SK-N-SH treated with all-trans-retinoic acid at 6 μM for 48 hours (cell line): ENCODE measurements at regions not wholly inside any gene's neighbourhood (a gene's known extent, or its start where the extent isn't known, plus 50 kb on each side); places are given as distances from the start of the nearest gene placed in this dataset.

ENCODE experiments used
- ATAC-seq: fragments of 200-7000 bp; cut with Tn5 transposase; 3 replicates; pipeline ENCODE4 v1.9.1; 2020; ENCODE audit warnings: mild to moderate bottlenecking, moderate library complexity
- ARNTL ChIP-seq: fragments of 450-650 bp; formaldehyde crosslinking; IDR thresholded peaks from 2 replicates; pipeline ENCODE4 v1.5.0; 2020; ENCODE audit warnings: low read depth, mild to moderate bottlenecking, moderate library complexity, borderline replicate concordance
- BACH2 ChIP-seq: fragments of 250-450 bp; sonication (Bioruptor Pico); IDR thresholded peaks from 2 replicates; pipeline ENCODE4 v1.9.0; 2021; ENCODE audit warnings: mild to moderate bottlenecking, borderline replicate concordance
- CREB5 ChIP-seq: fragments of 250-450 bp; sonication (Bioruptor Pico); IDR thresholded peaks from 2 replicates; pipeline ENCODE4 v1.5.1; 2020; ENCODE audit warnings: low read depth, mild to moderate bottlenecking, moderate library complexity
- CSDC2 ChIP-seq: fragments of 250-450 bp; sonication (Bioruptor Pico); IDR thresholded peaks from 2 replicates; pipeline ENCODE4 v1.5.0; 2020; ENCODE audit warnings: mild to moderate bottlenecking, moderate library complexity
- CSRNP3 ChIP-seq: fragments of 250-450 bp; sonication (Bioruptor Pico); IDR thresholded peaks from 2 replicates; pipeline ENCODE4 v1.5.1; 2021; ENCODE audit warnings: mild to moderate bottlenecking, moderate library complexity
- ESRRG ChIP-seq: fragments of 250-450 bp; sonication (Bioruptor Pico); IDR thresholded peaks from 2 replicates; pipeline ENCODE4 v1.6.1; 2021; ENCODE audit warnings: mild to moderate bottlenecking
- GLIS3 ChIP-seq: fragments of 250-450 bp; sonication (Bioruptor Pico); IDR thresholded peaks from 2 replicates; pipeline ENCODE4 v1.5.0; 2020; ENCODE audit warnings: mild to moderate bottlenecking, moderate library complexity
- OSR1 ChIP-seq: fragments of 250-450 bp; sonication (Bioruptor Pico); IDR thresholded peaks from 2 replicates; pipeline ENCODE4 v1.8.0; 2022; ENCODE audit warnings: moderate library complexity, mild to moderate bottlenecking, inconsistent platforms
- PATZ1 ChIP-seq: fragments of 250-450 bp; sonication (Bioruptor Pico); IDR thresholded peaks from 2 replicates; pipeline ENCODE4 v1.8.0; 2020; ENCODE audit warnings: mild to moderate bottlenecking, moderate library complexity, borderline replicate concordance
- RARB ChIP-seq: fragments of 250-450 bp; sonication (Bioruptor Pico); IDR thresholded peaks from 2 replicates; pipeline ENCODE4 v1.8.0; 2021; ENCODE audit warnings: mild to moderate bottlenecking, moderate library complexity
- SNAI2 ChIP-seq: fragments of 250-450 bp; sonication (Bioruptor Pico); IDR thresholded peaks from 2 replicates; pipeline ENCODE4 v1.5.0; 2020; ENCODE audit warnings: mild to moderate bottlenecking, moderate library complexity
- TCF4 ChIP-seq: fragments of 250-450 bp; sonication (Bioruptor Pico); IDR thresholded peaks from 2 replicates; pipeline ENCODE4 v1.8.0; 2021; ENCODE audit warnings: mild to moderate bottlenecking, moderate library complexity, borderline replicate concordance
- TOX ChIP-seq: fragments of 250-450 bp; sonication (Bioruptor Pico); IDR thresholded peaks from 2 replicates; pipeline ENCODE4 v1.8.0; 2021; ENCODE audit warnings: mild to moderate bottlenecking, moderate library complexity, borderline replicate concordance
- TSHZ2 ChIP-seq: fragments of 250-450 bp; sonication (Bioruptor Pico); IDR thresholded peaks from 2 replicates; pipeline ENCODE4 v1.5.0; 2020; ENCODE audit warnings: mild to moderate bottlenecking, moderate library complexity
- ZC3H10 ChIP-seq: fragments of 250-450 bp; sonication (Bioruptor Pico); IDR thresholded peaks from 2 replicates; pipeline ENCODE4 v1.5.1; 2021; ENCODE audit warnings: mild to moderate bottlenecking, moderate library complexity
- ZFP3 ChIP-seq: fragments of 250-450 bp; sonication (Bioruptor Pico); IDR thresholded peaks from 2 replicates; pipeline ENCODE4 v1.5.0; 2020; ENCODE audit warnings: mild to moderate bottlenecking, moderate library complexity
- ZFP30 ChIP-seq: fragments of 450-650 bp; formaldehyde crosslinking; IDR thresholded peaks from 2 replicates; pipeline ENCODE4 v1.5.0; 2022; ENCODE audit warnings: mild to moderate bottlenecking, moderate library complexity
- ZNF565 ChIP-seq: fragments of 450-650 bp; formaldehyde crosslinking; conservative IDR thresholded peaks from 2 replicates; pipeline ENCODE4 v1.5.0; 2020; ENCODE audit warnings: low read depth, mild to moderate bottlenecking, moderate library complexity
- ZNF70 ChIP-seq: fragments of 450-650 bp; formaldehyde crosslinking; IDR thresholded peaks from 2 replicates; pipeline ENCODE4 v1.5.0; 2020; ENCODE audit warnings: mild to moderate bottlenecking, moderate library complexity
- ZNF8 ChIP-seq: fragments of 450-650 bp; formaldehyde crosslinking; IDR thresholded peaks from 2 replicates; pipeline ENCODE4 v1.5.0; 2020; ENCODE audit warnings: mild to moderate bottlenecking, moderate library complexity

GRCh38 chr14:53784688-53785087, 171.9 kb downstream of the BMP4 start:
- ATAC-seq: no peak
- TF ChIP-seq ZNF565 (CRISPR knock-in tag): no peak
- TF ChIP-seq SNAI2 (CRISPR knock-in tag): no peak
- no peak for TF ChIP-seq ZC3H10
- no peak for TF ChIP-seq TCF4
- TF ChIP-seq RARB (CRISPR knock-in tag): no peak
- no peak for TF ChIP-seq ARNTL (CRISPR knock-in tag)
- no peak for TF ChIP-seq ZNF70
- no peak for TF ChIP-seq TOX

GRCh38 chr14:53783256-53783655, 173.4 kb downstream of the BMP4 start:
- ATAC-seq: no peak

GRCh38 chr14:53780051-53780555, 176.5 kb downstream of the BMP4 start:
- TF ChIP-seq CREB5 (CRISPR knock-in tag) (no peak), PATZ1 (no peak), OSR1 (CRISPR knock-in tag) (no peak), ZNF8 (CRISPR knock-in tag) (no peak), TSHZ2 (CRISPR knock-in tag) (no peak), ZNF565 (CRISPR knock-in tag) (no peak), RARB (CRISPR knock-in tag) (no peak), ZFP30 (CRISPR knock-in tag) (no peak), ARNTL (CRISPR knock-in tag) (no peak), ESRRG (CRISPR knock-in tag) (no peak), SNAI2 (CRISPR knock-in tag) (no peak), TOX (no peak), BACH2 (no peak)
- no peak for ATAC-seq

More at GRCh38 chr14:53783256-53783655, 173.4 kb downstream of the BMP4 start:
- TF ChIP-seq CSRNP3 (CRISPR knock-in tag) (no peak), ZNF565 (CRISPR knock-in tag) (no peak), ZFP30 (CRISPR knock-in tag) (no peak), ZFP3 (no peak), ESRRG (CRISPR knock-in tag) (no peak), PATZ1 (no peak), GLIS3 (CRISPR knock-in tag) (no peak), CSDC2 (CRISPR knock-in tag) (no peak), CREB5 (CRISPR knock-in tag) (no peak), ZNF70 (no peak), TOX (no peak)
